Inferior parietal cortex (tissue), 1 donor: ENCODE measurements at regions not wholly inside any gene's neighbourhood (a gene's known extent, or its start where the extent isn't known, plus 50 kb on each side); places are given as distances from the start of the nearest gene placed in this dataset.

Source experiments
- DNase-seq: peaks from one replicate; pipeline ENCODE4 v3.0.0-alpha.2; 2016; ENCODE audit errors: extremely low spot score

- no peak for DNase-seq
These were observed 58.0 kb upstream of the FANCL start for GRCh38 chr2:58299123-58299522.

- DNase-seq, result peak; percentile 17
These were observed 51.9 kb upstream of the FANCL start for GRCh38 chr2:58293056-58293455.

DNA sequence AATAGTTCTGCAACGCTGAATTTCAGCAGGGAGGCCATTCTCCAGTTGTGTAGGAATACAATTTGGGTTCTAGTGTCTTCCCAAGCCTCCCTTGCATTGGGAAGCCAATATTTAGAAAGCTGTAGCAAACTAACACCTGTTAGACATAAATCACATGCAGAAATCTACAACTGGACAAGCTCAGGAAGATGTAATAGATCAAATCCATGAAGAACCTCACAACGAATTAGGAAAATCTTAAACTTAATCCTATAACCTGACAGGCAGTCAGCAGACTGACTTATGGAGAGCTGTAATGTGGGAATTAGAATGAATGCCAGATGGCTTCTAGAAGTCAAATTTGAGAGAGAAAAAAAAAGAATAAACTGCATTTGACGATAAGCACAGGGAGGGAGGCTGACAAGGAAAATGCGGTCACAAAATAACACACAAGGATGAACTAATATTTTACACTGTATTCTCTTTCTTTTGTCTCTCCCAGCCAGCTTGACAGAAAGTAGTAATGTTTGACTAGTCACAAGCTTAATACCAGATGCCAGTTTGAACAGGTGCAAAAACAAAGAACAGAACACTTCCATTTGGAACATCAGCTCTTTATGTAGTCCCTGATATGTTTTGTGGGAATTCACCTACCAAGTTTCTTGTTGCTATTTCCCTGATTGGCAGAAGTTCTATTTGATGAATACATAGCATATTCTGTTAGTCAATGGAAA lies 50.8 kb upstream of the FANCL start:
- DNase-seq, result no peak
